GM12875 (cell line): ENCODE measurements at regions not wholly inside any gene's neighbourhood (a gene's known extent, or its start where the extent isn't known, plus 50 kb on each side); places are given as distances from the start of the nearest gene placed in this dataset.

Experiments
- H3K4me3 ChIP-seq: one replicate; pipeline ENCODE4 v1.5.1; 2011; ENCODE audit warnings: low read depth, low read length, control low read depth
- TF ChIP-seq, protein P1 (sequence below): IDR thresholded peaks from 2 replicates; pipeline ENCODE4 v1.5.1; 2011; ENCODE audit warnings: low read depth, mild to moderate bottlenecking, control low read depth, inconsistent platforms, low read length, moderate library complexity, borderline replicate concordance; ENCODE audit not compliant: insufficient read depth

DNA sequence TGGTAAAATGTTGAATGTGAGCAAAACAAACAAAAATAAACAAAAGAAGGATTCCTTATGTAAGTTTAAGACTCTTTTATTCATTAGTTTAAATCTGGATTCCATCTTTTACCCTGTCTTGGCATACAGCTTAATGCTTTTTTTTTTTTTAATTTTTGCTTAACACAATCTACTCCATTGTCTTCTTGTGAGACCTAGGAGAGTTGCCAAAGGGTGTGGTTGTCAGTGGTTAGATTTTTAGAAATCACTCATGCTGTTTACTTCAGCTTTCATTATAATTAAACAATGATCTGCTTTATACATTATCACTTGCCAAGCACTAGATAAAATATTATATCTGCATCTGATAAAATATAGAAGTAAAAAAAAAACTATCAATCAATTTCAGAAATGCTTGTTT is 77.7 kb upstream of the KITLG start:
- TF ChIP-seq, protein P1, sequence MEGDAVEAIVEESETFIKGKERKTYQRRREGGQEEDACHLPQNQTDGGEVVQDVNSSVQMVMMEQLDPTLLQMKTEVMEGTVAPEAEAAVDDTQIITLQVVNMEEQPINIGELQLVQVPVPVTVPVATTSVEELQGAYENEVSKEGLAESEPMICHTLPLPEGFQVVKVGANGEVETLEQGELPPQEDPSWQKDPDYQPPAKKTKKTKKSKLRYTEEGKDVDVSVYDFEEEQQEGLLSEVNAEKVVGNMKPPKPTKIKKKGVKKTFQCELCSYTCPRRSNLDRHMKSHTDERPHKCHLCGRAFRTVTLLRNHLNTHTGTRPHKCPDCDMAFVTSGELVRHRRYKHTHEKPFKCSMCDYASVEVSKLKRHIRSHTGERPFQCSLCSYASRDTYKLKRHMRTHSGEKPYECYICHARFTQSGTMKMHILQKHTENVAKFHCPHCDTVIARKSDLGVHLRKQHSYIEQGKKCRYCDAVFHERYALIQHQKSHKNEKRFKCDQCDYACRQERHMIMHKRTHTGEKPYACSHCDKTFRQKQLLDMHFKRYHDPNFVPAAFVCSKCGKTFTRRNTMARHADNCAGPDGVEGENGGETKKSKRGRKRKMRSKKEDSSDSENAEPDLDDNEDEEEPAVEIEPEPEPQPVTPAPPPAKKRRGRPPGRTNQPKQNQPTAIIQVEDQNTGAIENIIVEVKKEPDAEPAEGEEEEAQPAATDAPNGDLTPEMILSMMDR, result no peak

GRCh38 chr12:88650715-88651114 is 70.4 kb upstream of the KITLG start:
- no peak overlapping the region for H3K4me3 ChIP-seq
- TF ChIP-seq, protein P1, result no peak

More for the DNA sequence above, 77.7 kb upstream of the KITLG start:
- no peak overlapping the region for H3K4me3 ChIP-seq

DNA sequence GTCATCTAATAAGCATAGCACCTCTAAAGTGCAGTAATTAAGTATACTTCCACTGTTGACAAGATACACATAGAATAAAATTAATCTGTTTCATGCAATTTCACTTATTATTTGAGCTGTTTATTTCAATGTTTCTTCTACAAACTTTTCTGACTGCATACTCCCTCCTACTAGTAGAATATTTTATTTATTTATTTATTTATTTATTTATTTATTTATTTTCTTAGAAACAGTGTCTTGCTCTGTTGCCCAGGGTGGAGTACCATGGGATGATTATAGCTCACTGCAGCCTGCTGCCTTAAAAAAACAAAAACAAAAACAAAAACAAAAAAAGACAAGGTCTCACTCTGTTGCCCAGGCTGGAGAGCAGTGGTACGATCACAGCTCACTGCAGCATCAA is 68.4 kb upstream of the KITLG start:
- no peak overlapping the region for H3K4me3 ChIP-seq
- TF ChIP-seq, protein P1, result no peak

DNA sequence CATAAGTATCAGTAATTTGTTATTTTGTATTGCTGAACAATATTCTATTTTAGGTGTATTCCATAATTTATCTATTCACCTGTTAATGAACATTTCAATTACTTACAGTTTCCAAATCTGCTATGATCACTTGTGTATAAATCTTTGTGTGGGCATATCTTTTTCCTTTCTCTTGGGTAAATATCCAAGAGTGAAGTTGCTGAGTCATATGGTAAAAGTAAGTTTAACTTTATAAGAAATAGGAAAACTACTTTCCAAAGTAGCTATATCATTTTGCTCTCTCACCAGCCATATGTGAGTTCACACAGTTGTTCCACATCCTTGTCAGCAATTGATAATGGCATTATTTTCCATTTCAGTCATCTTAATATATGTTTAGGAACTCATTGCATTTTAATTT is 66.6 kb upstream of the KITLG start:
- no peak overlapping the region for H3K4me3 ChIP-seq
- TF ChIP-seq, protein P1, result no peak

GRCh38 chr12:88645816-88646215 is 65.5 kb upstream of the KITLG start:
- H3K4me3 ChIP-seq, result no peak overlapping the region
- TF ChIP-seq, protein P1, result no peak

GRCh38 chr12:88644946-88645702 is 64.9 kb upstream of the KITLG start:
- TF ChIP-seq, protein P1, result no peak
- H3K4me3 ChIP-seq, result no peak overlapping the region

DNA sequence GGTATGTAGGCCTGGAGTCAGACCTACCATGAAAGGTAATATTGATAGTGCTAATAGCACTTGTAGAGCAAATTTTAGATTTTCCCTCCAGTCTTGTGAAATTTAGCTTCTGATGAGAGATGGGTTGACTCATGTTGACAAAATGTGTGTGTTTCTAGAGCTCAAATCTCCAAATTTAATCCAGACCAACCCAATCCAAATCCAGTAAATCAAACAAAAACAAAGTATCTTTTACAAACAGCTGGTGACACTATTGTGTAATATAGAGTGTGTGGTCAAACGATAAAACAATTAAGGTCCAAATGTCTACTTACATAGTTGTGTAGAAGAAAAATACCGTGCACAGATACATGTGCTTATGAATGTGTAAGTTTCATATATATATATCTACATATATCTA is 63.4 kb upstream of the KITLG start:
- TF ChIP-seq, protein P1, result no peak
- no peak overlapping the region for H3K4me3 ChIP-seq
